Vagina (tissue), 2 donors: ENCODE measurements at regions not wholly inside any gene's neighbourhood (a gene's known extent, or its start where the extent isn't known, plus 50 kb on each side); places are given as distances from the start of the nearest gene placed in this dataset.
"Not testable (repeated sequence)": the region's sequence is repeated elsewhere in the genome, so short reads cannot be mapped to it uniquely, and the experiment has no call there.

Source experiments
- DNase-seq, 2 donors: peaks; one replicate each; pipeline ENCODE4 v3.0.0-alpha.2; 2017; ENCODE audit errors: extremely low spot score in 2 of 2
- H3K27ac ChIP-seq: fragments of 200-600 bp; sonication (generic); one replicate; pipeline ENCODE4 v1.5.1; 2019
- H3K27me3 ChIP-seq: fragments of 200-600 bp; sonication (generic); one replicate; pipeline ENCODE4 v1.5.1; 2019
- H3K36me3 ChIP-seq, 2 donors: fragments of 200-600 bp; sonication (generic); one replicate each; pipeline ENCODE4 v1.5.1; 2017 to 2019
- H3K4me1 ChIP-seq: fragments of 200-600 bp; sonication (generic); one replicate; pipeline ENCODE4 v1.5.1; 2019
- H3K4me3 ChIP-seq, 2 donors: fragments of 200-600 bp; sonication (generic); 1 replicate in 1 of 2; 2 replicates in 1 of 2; pipeline ENCODE4 v1.5.1; 2016 to 2019
- H3K9me3 ChIP-seq: fragments of 200-600 bp; sonication (generic); one replicate; pipeline ENCODE4 v1.5.1; 2019
- POLR2A ChIP-seq, 2 donors: fragments of 450-650 bp; IDR thresholded peaks; one replicate each; pipeline ENCODE4 v1.6.1; 2017; ENCODE audit warnings: antibody characterized with exemption in 2 of 2, mild to moderate bottlenecking in 2 of 2, moderate library complexity in 2 of 2
- POLR2AphosphoS5 ChIP-seq, 2 donors: sonication (generic); formaldehyde crosslinking; IDR thresholded peaks; one replicate each; pipeline ENCODE4 v1.9.0; 2017; ENCODE audit warnings: antibody characterized with exemption in 2 of 2, mild to moderate bottlenecking in 2 of 2, low read depth in 1 of 2; ENCODE audit not compliant: insufficient read depth in 1 of 2
- intact Hi-C: fragments of 100-400 bp; cut with DNase I; formaldehyde crosslinking; loops from one replicate; pipeline ENCODE4 v1.15.1; 2023
- TF ChIP-seq, protein P1 (sequence below), 3 experiments: fragments of 450-650 bp in 2 of 3; fragments of 200-600 bp in 1 of 3; sonication (generic) in 1 of 3; IDR thresholded peaks; one replicate each; pipeline ENCODE4 v1.5.1; 2017 to 2019; ENCODE audit warnings: antibody characterized with exemption in 3 of 3, mild to moderate bottlenecking in 2 of 3, moderate library complexity in 2 of 3

DNA sequence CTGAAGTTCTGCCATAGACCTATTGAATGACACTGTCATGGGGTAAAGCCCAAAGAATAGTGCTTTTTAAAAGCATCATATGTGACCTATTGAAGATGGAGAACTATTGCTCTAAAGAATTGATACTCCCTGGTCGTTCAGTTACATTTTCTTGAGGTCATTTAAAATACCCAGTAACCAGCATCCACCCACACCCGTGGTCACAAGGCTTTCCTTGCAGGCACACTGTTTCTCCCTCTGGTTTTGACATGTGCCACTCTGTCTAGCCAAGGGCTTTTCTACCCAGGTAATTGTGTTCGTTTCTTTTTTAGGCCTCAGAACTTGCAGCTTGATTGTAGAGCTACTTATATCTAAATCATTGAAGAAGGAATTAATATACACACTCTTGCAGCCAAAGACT, 68.3 kb upstream of the LYZL2 start:
- DNase-seq = no peak
- intact Hi-C loops = no loop called here
- Histone ChIP-seq H3K4me3 (no peak overlapping the region), H3K9me3 (no peaks in the 10 kb centered on the region), H3K27ac (no peak overlapping the region), H3K27me3 (no peaks in the 10 kb centered on the region), H3K36me3 (no peaks in the 10 kb centered on the region), H3K4me1 (peaks cover 12% of the 10 kb centered on the region)
- TF ChIP-seq, protein P1, sequence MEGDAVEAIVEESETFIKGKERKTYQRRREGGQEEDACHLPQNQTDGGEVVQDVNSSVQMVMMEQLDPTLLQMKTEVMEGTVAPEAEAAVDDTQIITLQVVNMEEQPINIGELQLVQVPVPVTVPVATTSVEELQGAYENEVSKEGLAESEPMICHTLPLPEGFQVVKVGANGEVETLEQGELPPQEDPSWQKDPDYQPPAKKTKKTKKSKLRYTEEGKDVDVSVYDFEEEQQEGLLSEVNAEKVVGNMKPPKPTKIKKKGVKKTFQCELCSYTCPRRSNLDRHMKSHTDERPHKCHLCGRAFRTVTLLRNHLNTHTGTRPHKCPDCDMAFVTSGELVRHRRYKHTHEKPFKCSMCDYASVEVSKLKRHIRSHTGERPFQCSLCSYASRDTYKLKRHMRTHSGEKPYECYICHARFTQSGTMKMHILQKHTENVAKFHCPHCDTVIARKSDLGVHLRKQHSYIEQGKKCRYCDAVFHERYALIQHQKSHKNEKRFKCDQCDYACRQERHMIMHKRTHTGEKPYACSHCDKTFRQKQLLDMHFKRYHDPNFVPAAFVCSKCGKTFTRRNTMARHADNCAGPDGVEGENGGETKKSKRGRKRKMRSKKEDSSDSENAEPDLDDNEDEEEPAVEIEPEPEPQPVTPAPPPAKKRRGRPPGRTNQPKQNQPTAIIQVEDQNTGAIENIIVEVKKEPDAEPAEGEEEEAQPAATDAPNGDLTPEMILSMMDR (IDR thresholded peaks at IDR 0.05) = no peak
- TF ChIP-seq POLR2A (IDR thresholded peaks at IDR 0.05) (no peak), POLR2AphosphoS5 (IDR thresholded peaks at IDR 0.05; ENCODE audit: insufficient read depth in 1 of 2, low read depth in 1 of 2) (no peak)

DNA sequence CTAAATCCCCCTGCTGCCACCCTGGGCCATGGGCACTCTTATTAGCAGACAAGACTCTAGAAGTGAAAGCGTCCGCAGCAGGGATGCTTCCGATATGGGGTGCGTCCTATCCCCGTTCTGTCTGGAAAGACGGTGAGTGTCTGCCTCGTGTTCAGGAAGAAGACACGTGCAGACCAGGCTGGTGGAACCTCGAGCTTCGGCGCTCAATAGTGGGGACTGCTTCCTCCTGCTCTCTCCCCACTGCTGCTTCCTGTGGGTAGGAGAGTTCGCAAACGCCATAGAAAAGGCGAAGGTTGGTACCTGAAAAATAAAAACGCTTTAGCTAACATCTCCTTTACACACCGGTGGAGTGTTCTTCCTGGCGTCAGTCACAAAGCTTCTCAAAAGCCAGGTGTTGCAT, 67.7 kb upstream of the LYZL2 start:
- DNase-seq, H3K9me3 ChIP-seq, intact Hi-C loops, H3K4me3 ChIP-seq, H3K27ac ChIP-seq, H3K27me3 ChIP-seq, H3K36me3 ChIP-seq: not testable (repeated sequence)
- H3K4me1 ChIP-seq = peaks cover 12% of the 10 kb centered on the region

DNA sequence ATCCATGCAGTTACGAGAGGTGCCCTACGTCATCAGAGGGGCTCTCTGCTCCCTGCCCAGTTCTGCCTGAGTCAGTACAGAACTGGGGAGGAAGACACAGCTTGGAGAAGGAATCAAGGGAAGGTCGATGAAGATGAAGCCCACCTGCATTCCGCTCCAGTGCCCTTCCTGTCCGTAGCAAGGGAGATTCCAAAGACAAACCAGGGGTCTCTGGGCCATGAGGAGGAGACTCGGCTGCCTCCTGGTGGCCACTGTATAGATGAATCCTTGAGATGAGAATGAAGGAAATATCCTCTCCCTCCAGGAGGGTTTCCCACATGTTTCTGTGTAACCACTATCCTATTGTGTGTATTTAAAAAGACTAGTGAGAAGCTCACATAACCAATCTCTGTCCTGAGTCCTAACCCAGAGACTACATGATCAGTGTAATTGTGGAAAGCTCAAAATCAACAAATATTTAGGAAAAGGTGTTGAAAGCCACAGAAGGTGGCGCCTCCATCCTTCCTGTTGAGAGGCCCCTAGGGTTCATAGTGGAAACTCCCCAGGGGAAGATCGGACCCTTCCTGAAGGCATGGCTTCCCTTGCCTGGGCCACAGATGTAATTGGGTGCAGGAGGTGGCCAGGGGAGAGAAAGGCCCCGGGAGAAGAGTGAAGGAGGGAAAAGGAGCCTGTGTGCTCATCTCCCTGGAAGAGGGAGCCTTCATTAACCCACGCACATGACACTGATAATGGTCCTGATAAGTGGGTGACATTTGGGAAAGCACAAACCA, 67.0 kb upstream of the LYZL2 start:
- H3K4me1 ChIP-seq, H3K9me3 ChIP-seq, H3K27ac ChIP-seq, H3K27me3 ChIP-seq, intact Hi-C loops, H3K4me3 ChIP-seq, DNase-seq, H3K36me3 ChIP-seq: not testable (repeated sequence)

DNA sequence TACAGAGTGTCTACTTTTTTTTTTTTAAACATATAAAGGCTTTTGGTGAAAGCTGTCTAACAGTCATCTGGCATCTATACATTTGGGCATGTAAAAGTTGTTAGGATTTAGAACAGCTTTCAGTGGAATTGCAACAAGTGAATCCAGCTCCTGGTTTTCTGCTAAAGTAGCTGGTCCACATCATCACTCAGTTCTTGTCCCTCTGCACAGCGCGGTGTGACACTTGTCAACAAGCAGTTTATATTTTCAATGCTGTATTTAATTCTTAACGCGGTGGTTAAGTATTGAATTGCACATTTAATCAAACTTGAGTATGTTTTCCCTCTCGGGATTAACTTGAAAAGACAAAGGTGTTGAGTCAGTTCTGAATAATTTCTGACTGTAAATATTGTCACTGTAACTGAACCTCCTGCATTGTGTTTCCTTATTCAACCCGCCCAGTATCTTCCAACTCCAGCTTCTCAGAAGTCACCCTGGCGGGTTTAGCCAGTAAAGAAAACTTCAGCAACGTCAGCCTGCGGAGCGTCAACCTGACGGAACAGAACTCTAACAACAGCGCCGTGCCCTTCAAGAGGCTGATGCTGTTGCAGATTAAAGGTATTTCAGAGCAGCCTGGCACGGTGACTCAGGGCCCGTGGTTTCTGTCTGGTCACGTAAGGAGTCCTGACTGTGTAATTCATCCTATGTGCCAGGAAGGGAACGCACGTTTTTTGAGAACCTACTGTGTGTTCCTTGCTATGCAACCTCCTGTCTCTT, 66.1 kb upstream of the LYZL2 start:
- H3K27ac ChIP-seq, H3K4me1 ChIP-seq, H3K4me3 ChIP-seq, H3K27me3 ChIP-seq, H3K9me3 ChIP-seq, H3K36me3 ChIP-seq, DNase-seq, intact Hi-C loops: not testable (repeated sequence)

DNA sequence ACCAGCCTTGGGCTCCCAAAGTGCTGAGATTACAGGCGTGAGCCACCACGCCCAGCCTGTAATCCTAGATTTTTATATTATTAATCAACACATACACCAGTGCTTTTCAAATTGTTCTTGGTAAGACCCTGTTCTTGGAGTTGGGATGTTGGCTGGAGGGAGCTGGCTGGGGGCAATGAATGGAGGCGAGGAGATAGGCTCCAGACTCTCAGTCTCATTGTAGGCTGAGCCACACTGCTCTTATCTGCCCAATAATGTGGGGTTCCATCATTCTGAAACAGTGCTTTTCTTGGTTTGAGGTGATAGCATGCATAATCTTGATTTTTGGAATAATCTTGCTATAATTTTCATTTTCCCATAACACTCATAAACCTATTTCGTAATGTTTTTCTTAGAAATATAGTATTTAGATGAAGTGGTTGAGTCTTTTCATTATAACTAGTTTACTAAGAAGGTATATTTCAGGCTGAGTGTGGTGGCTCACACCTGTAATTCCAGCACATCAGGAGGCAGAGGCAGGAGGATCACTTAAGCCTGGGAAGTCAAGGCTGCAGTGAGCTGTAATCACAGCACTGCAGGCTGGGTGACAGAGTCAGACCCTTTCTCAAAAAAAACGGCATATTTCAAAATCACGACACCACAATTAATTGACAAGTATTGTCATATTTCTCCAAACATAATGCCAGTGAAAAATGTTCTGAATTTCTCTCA, 65.1 kb upstream of the LYZL2 start:
- H3K4me1 ChIP-seq = no peaks in the 10 kb centered on the region
- H3K36me3 ChIP-seq = no peaks in the 10 kb centered on the region
- TF ChIP-seq POLR2A (IDR thresholded peaks at IDR 0.05) = no peak
- no peak for TF ChIP-seq POLR2AphosphoS5 (IDR thresholded peaks at IDR 0.05; ENCODE audit: insufficient read depth in 1 of 2, low read depth in 1 of 2)
- H3K4me3 ChIP-seq = no peak overlapping the region
- intact Hi-C loops = no loop called here
- no peak overlapping the region for H3K27ac ChIP-seq
- no peaks in the 10 kb centered on the region for H3K9me3 ChIP-seq
- DNase-seq = no peak
- H3K27me3 ChIP-seq = no peaks in the 10 kb centered on the region

DNA sequence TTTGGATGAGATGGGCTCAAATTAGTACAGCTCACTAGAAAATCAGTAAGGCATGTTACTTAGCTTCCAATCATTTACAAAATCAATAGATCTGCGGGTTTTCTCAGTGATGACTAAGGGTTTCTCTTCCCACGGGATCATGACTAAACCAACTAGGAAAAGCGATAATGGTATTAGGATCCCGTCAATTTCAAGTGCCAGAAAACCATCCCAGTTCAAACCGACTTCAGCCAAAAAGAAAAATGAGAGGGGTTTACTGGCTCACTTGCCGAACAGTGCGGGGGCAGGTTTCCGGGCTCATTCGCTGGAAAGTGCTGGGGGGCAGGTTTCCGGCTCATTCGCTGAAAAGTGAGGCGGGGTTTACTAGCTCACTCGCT, 62.1 kb upstream of the LYZL2 start:
- Histone ChIP-seq H3K4me3 (no peak overlapping the region), H3K9me3 (no peaks in the 10 kb centered on the region), H3K4me1 (peaks cover 4% of the 10 kb centered on the region), H3K27ac (no peak overlapping the region), H3K27me3 (no peaks in the 10 kb centered on the region), H3K36me3 (no peaks in the 10 kb centered on the region)
- DNase-seq = no peak
- intact Hi-C loops = no loop called here
- TF ChIP-seq, protein P1 (IDR thresholded peaks at IDR 0.05) = no peak
- TF ChIP-seq POLR2AphosphoS5 (IDR thresholded peaks at IDR 0.05; ENCODE audit: insufficient read depth in 1 of 2, low read depth in 1 of 2) (no peak), POLR2A (IDR thresholded peaks at IDR 0.05) (no peak)

DNA sequence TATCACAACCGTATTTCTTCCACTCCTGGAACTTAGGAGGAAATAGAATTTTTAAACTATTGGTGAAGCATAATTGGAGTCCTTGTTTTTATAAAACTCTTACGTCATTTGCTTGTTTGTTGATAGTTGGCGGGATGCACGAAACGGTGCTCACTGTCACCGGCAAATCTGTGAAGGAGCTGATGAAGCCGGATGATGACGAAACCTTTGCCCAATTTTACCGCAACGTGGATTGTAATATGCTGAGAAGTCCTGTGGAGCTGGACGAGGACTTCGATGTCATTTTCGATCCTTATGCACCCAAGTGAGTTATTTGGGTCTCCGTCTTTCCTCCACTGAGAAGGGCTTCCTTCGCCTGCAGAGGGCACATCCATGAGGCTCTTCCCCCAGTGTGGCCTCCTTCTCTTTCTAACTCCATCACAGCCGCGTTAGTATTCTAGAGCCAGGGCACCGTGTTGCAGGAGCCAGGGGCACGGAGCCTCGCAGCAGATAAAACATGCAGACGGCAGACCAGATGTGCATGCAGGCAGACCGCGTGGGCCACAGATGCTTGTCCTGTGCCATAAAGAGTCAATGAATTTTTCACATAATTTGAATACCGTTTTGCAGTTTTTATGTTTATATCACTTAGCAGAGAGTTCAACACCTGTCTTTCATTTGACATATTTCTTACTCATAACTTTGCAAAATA, 61.5 kb upstream of the LYZL2 start:
- H3K9me3 ChIP-seq, H3K27ac ChIP-seq, H3K4me1 ChIP-seq, H3K27me3 ChIP-seq, H3K4me3 ChIP-seq, intact Hi-C loops, H3K36me3 ChIP-seq, DNase-seq: not testable (repeated sequence)
